ENCODE measurements at regions not wholly inside any gene's neighbourhood (a gene's known extent, or its start where the extent isn't known, plus 50 kb on each side); places are given as distances from the start of the nearest gene placed in this dataset.
"Not testable (repeated sequence)": the region's sequence is repeated elsewhere in the genome, so short reads cannot be mapped to it uniquely, and the experiment has no call there.

DNA sequence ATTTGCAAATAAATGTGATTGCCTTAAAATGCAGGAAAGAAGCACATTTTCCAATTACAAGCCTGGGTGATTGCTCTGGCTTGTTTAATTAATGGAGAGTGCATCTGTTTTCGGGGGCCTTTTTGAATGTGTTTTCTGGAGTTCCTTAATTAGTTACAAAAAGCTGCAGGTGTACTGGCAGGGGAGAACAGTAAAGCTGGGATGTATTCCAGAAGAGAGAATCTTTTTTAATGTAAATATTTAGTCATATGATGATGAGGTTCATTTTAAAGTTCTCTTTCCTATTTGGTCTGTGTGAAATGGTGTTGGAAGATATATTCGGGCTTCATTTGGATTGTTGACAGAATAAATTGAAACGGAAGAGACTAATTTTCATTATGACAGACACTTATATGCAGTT lies 70.9 kb upstream of the N4BP1 start:
- DNase-seq (ENCODE audit: low spot score) = no peak

DNA sequence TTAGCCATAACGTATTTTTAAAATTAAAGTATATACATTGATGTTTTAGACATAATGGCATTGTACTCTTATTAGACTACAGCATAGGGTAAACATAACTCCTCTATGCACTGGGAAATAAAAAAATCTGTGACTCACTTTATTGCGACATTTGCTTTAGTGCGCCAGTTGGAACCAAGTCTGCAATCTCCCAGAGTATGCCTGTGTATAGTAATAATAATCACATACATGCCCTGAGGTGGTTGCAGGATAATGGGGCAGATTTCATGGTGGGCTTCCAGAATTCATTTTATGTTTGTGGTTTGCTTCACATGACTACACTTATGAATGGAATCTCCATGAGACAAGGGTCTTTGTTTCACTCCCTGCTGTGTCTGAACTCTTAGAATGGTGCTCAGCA lies 66.9 kb upstream of the N4BP1 start:
- DNase-seq (ENCODE audit: low spot score) = no peak

DNA sequence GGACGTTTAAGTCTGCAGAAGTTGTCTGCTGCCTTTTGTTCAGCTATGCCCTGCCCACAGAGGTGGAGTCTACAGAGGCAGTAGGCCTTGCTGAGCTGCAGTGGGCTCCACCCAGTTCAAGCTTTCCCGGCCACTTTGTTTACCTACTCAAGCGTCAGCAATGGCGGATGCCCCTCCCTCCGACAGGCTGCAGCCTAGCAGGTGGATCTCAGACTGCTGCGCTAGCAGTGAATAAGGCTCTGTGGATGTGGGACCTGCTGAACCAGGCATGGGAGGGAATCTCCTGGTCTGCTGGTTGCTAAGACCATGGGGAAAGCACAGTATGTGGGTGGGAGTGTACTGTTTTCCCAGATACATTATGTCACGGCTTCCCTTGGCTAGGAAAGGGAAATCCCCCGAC lies 58.2 kb upstream of the N4BP1 start:
- not testable (repeated sequence) for DNase-seq (ENCODE audit: low spot score)

DNA sequence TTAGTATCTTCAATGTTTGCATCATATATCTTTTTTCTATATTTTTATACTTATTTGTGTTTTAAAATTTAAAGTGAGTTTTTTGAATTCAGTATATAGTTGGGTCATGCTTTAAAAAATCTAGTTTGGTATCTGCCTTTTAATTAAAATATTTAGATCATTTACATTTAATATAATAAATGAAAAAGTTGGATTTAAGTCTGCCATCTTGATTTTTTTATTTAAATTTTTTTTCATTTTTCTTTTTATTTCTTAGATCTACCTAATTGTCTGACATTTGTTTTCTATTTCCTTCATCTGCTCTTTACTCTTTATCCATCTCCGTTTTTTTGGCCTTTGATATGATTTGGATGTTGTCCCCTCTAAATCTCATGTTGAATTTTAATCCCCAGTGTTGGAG lies 50.0 kb upstream of the N4BP1 start:
- no peak for DNase-seq (ENCODE audit: low spot score)

Data from activated CD4-positive, alpha-beta T cell treated with anti-CD3 and anti-CD28 coated beads, Interleukin-2, Interleukin-4, amounts not matched to agents 100 ng/mL and 50 ng/mL, durations not matched to agents 16 hours and 8 hours (primary cell).